ENCODE measurements at regions not wholly inside any gene's neighbourhood (a gene's known extent, or its start where the extent isn't known, plus 50 kb on each side); places are given as distances from the start of the nearest gene placed in this dataset.

GRCh38 chr2:220963076-220963475 is 609.0 kb downstream of the EPHA4 start:
- DNase-seq (ENCODE audit: low read depth in 3 of 3): no peak

- no peak for DNase-seq (ENCODE audit: low read depth in 3 of 3)
Measured at GRCh38 chr2:220963930-220964329, 608.2 kb downstream of the EPHA4 start.

GRCh38 chr2:220966636-220967035 is 605.5 kb downstream of the EPHA4 start:
- DNase-seq (ENCODE audit: low read depth in 3 of 3): no peak

- no peak for DNase-seq (ENCODE audit: low read depth in 3 of 3)
Measured at GRCh38 chr2:220969348-220969747, 602.8 kb downstream of the EPHA4 start.

GRCh38 chr2:220980966-220981675 is 591.0 kb downstream of the EPHA4 start:
- DNase-seq (ENCODE audit: low read depth in 3 of 3): no peak

GRCh38 chr2:220981926-220982325 is 590.2 kb downstream of the EPHA4 start:
- DNase-seq (ENCODE audit: low read depth in 3 of 3): no peak

GRCh38 chr2:220985561-220985960 is 586.5 kb downstream of the EPHA4 start:
- DNase-seq (ENCODE audit: low read depth in 3 of 3): no peak

- DNase-seq (ENCODE audit: low read depth in 3 of 3): no peak
Measured at GRCh38 chr2:220987839-220988238, 584.3 kb downstream of the EPHA4 start.

GRCh38 chr2:220991972-220992371 is 580.1 kb downstream of the EPHA4 start:
- no peak for DNase-seq (ENCODE audit: low read depth in 3 of 3)

- DNase-seq (ENCODE audit: low read depth in 3 of 3): no peak
Measured at GRCh38 chr2:220994846-220995245, 577.3 kb downstream of the EPHA4 start.

- DNase-seq (ENCODE audit: low read depth in 3 of 3): no peak
Measured at GRCh38 chr2:220995581-220995980, 576.5 kb downstream of the EPHA4 start.

GRCh38 chr2:220998156-220998555 is 573.9 kb downstream of the EPHA4 start:
- DNase-seq (ENCODE audit: low read depth in 3 of 3): no peak

- no peak for DNase-seq (ENCODE audit: low read depth in 3 of 3)
Measured at GRCh38 chr2:220999356-220999755, 572.7 kb downstream of the EPHA4 start.

GRCh38 chr2:221001381-221001801 is 570.7 kb downstream of the EPHA4 start:
- no peak for DNase-seq (ENCODE audit: low read depth in 3 of 3)

- DNase-seq (ENCODE audit: low read depth in 3 of 3): no peak
Measured at GRCh38 chr2:221002101-221002685, 569.9 kb downstream of the EPHA4 start.

GRCh38 chr2:221005338-221005737 is 566.8 kb downstream of the EPHA4 start:
- DNase-seq (ENCODE audit: low read depth in 3 of 3): no peak

GRCh38 chr2:221006084-221006483 is 566.0 kb downstream of the EPHA4 start:
- no peak for DNase-seq (ENCODE audit: low read depth in 3 of 3)

- no peak for DNase-seq (ENCODE audit: low read depth in 3 of 3)
Measured at GRCh38 chr2:221016551-221016950, 555.6 kb downstream of the EPHA4 start.

- no peak for DNase-seq (ENCODE audit: low read depth in 3 of 3)
Measured at GRCh38 chr2:221018262-221018661, 553.8 kb downstream of the EPHA4 start.

GRCh38 chr2:221019668-221020067 is 552.4 kb downstream of the EPHA4 start:
- no peak for DNase-seq (ENCODE audit: low read depth in 3 of 3)

GRCh38 chr2:221022554-221022953 is 549.5 kb downstream of the EPHA4 start:
- DNase-seq (ENCODE audit: low read depth in 3 of 3): no peak

- DNase-seq (ENCODE audit: low read depth in 3 of 3): no peak
Measured at GRCh38 chr2:221025398-221025797, 546.7 kb downstream of the EPHA4 start.

GRCh38 chr2:221034026-221034701 is 537.9 kb downstream of the EPHA4 start:
- DNase-seq (ENCODE audit: low read depth in 3 of 3): no peak
